NT2/D1 (cell line): ENCODE measurements at regions not wholly inside any gene's neighbourhood (a gene's known extent, or its start where the extent isn't known, plus 50 kb on each side); places are given as distances from the start of the nearest gene placed in this dataset.

ENCODE experiments used
- DNase-seq: peaks from one replicate; pipeline ENCODE4 v3.0.0-alpha.2; 2011; ENCODE audit warnings: low read depth, low spot score
- H3K27me3 ChIP-seq: 2 replicates; pipeline ENCODE4 v1.6.0; 2011; ENCODE audit warnings: mild to moderate bottlenecking; ENCODE audit not compliant: insufficient read length, insufficient read depth
- H3K36me3 ChIP-seq: 2 replicates; pipeline ENCODE4 v1.6.1; 2011; ENCODE audit warnings: mild to moderate bottlenecking, low read length, mixed read lengths; ENCODE audit not compliant: insufficient read depth, insufficient read length
- H3K4me1 ChIP-seq: 2 replicates; pipeline ENCODE4 v1.5.1; 2011; ENCODE audit not compliant: insufficient read depth, insufficient read length
- H3K4me3 ChIP-seq: 2 replicates; pipeline ENCODE4 v1.5.1; 2011; ENCODE audit warnings: low read depth; ENCODE audit not compliant: insufficient read length
- H3K9ac ChIP-seq: 2 replicates; pipeline ENCODE4 v1.6.0; 2011; ENCODE audit warnings: low read depth; ENCODE audit not compliant: insufficient read length
- H3K9me3 ChIP-seq: 2 replicates; pipeline ENCODE4 v1.5.1; 2011; ENCODE audit warnings: mild to moderate bottlenecking, low read length; ENCODE audit not compliant: insufficient read depth
- SUZ12 ChIP-seq: IDR thresholded peaks from 2 replicates; pipeline ENCODE4 v1.6.1; 2011; ENCODE audit not compliant: insufficient read length, insufficient read depth; ENCODE audit errors: extremely low read depth
- YY1 ChIP-seq: IDR thresholded peaks from 2 replicates; pipeline ENCODE4 v1.6.1; 2011; ENCODE audit not compliant: insufficient read length, insufficient read depth
- ZNF274 ChIP-seq: IDR thresholded peaks from 2 replicates; pipeline ENCODE4 v1.6.1; 2011; ENCODE audit warnings: mild to moderate bottlenecking, low read depth, low read length

DNA sequence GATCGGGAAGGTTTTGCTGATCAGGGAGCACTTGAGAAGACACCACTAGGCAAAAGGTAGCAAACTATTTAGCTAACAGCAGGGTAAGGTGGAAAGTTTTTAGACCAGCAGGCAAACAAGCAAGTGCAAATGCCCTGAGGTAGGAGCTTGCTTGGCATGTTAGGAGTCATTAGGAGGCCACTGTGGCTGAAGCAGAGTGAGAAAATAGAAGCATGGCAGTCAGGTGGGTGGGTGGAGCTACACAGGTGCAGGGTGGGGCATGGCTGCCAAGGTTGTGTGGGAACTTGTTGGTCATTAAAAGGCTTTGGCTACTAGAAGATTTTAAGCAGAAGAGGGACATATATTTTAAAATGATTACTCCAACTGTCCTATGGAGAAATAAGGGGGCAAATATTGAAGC lies 77.3 kb downstream of the EDN1 start:
- no peak for DNase-seq
- Histone ChIP-seq H3K36me3 (no peaks in the 10 kb centered on the region), H3K9me3 (no peaks in the 10 kb centered on the region), H3K4me1 (peaks cover 2% of the 10 kb centered on the region), H3K27me3 (no peaks in the 10 kb centered on the region), H3K9ac (no peak overlapping the region), H3K4me3 (no peak overlapping the region)
- TF ChIP-seq YY1 (no peak), ZNF274 (no peak), SUZ12 (no peak)

GRCh38 chr6:12369355-12369754 lies 79.2 kb downstream of the EDN1 start:
- no peaks in the 10 kb centered on the region for H3K9me3 ChIP-seq
- TF ChIP-seq YY1 (no peak), SUZ12 (no peak)

GRCh38 chr6:12369781-12370262 lies 79.7 kb downstream of the EDN1 start:
- H3K9me3 ChIP-seq: no peaks in the 10 kb centered on the region
- TF ChIP-seq YY1 (no peak), ZNF274 (no peak), SUZ12 (no peak)
- no peaks in the 10 kb centered on the region for H3K27me3 ChIP-seq
- H3K4me1 ChIP-seq: peaks cover 2% of the 10 kb centered on the region
- H3K9ac ChIP-seq: no peak overlapping the region
- no peak overlapping the region for H3K4me3 ChIP-seq
- no peak for DNase-seq
- no peaks in the 10 kb centered on the region for H3K36me3 ChIP-seq

More at GRCh38 chr6:12369355-12369754, 79.2 kb downstream of the EDN1 start:
- no peak overlapping the region for H3K4me3 ChIP-seq
- DNase-seq: no peak
- no peaks in the 10 kb centered on the region for H3K36me3 ChIP-seq
- H3K27me3 ChIP-seq: no peaks in the 10 kb centered on the region
- peaks cover 2% of the 10 kb centered on the region for H3K4me1 ChIP-seq
- no peak overlapping the region for H3K9ac ChIP-seq

DNA sequence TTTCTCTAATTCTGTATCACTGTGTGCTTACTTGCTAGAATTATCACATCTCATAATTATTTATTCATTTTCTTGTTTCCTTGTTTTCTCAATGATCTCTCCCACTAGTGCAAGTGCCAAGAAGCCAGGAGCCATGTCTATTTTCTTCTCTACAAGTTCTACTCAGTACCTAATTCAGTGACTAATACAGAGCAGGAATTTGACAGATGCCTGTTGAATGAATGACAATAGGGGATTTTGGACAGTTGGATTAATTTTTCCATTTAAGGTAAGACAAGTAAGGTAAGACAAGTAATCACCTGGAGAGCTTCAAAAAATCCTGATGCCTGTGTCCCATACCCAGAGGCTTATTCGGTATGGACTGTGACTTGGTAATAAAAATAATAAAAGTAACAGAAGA lies 81.0 kb downstream of the EDN1 start:
- Histone ChIP-seq H3K9ac (no peak overlapping the region), H3K27me3 (no peaks in the 10 kb centered on the region), H3K9me3 (no peaks in the 10 kb centered on the region), H3K36me3 (no peaks in the 10 kb centered on the region), H3K4me1 (peaks cover 2% of the 10 kb centered on the region), H3K4me3 (no peak overlapping the region)
- no peak for TF ChIP-seq SUZ12
- no peak for TF ChIP-seq ZNF274
- TF ChIP-seq YY1: no peak
- DNase-seq: no peak

- Histone ChIP-seq H3K9ac (no peak overlapping the region), H3K4me3 (no peak overlapping the region), H3K9me3 (no peaks in the 10 kb centered on the region), H3K27me3 (no peaks in the 10 kb centered on the region), H3K36me3 (no peaks in the 10 kb centered on the region), H3K4me1 (peaks cover 2% of the 10 kb centered on the region)
- TF ChIP-seq YY1: no peak
- TF ChIP-seq ZNF274: no peak
- no peak for TF ChIP-seq SUZ12
- no peak for DNase-seq
These were observed 81.5 kb downstream of the EDN1 start for GRCh38 chr6:12371641-12372146.

DNA sequence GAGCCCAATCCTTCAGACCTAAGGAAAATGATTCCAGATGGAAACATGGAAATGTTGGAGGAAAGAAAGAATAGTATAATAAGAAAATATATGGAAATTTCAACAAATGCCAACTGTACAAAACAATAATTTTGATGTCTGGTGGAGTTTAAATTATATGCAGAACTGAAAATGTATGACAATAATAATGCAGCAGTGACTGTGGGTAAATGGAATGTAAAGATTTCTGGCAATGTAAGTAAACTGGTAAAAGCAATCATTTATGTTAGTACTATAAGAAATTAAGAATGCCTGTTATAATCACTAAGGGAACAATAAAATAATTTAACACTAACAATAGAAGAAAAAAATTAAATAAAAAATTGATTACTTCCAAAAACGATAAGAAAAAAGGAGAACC lies 89.0 kb downstream of the EDN1 start:
- no peaks in the 10 kb centered on the region for H3K27me3 ChIP-seq
- no peaks in the 10 kb centered on the region for H3K9me3 ChIP-seq
- H3K9ac ChIP-seq: no peak overlapping the region
- H3K4me1 ChIP-seq: no peaks in the 10 kb centered on the region
- no peak for TF ChIP-seq SUZ12
- no peak for TF ChIP-seq ZNF274
- TF ChIP-seq YY1: no peak
- no peak overlapping the region for H3K4me3 ChIP-seq
- no peaks in the 10 kb centered on the region for H3K36me3 ChIP-seq
- DNase-seq: no peak

DNA sequence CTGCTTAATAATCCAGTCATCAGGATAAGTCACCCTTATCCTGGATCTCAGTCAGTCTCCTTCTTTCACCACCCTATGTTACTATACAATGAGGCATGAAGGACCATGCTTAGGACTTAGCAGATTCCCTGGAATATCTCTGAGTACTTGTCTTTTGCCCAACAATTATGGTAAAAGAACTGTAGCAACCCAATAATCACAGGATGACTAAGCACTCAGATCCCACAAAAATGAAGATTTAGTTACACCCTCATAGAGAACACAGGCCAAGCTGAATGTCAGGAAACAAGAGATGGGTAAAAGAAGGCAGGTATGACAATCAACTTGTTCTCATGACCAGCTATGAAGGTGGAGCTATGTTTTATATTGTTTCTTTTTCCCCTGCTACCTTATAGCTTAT lies 91.4 kb downstream of the EDN1 start:
- H3K9me3 ChIP-seq: no peaks in the 10 kb centered on the region
- no peak for TF ChIP-seq ZNF274
- no peak for TF ChIP-seq YY1
- no peak for TF ChIP-seq SUZ12
- no peaks in the 10 kb centered on the region for H3K36me3 ChIP-seq
- no peaks in the 10 kb centered on the region for H3K4me1 ChIP-seq
- H3K27me3 ChIP-seq: no peaks in the 10 kb centered on the region
- H3K9ac ChIP-seq: no peak overlapping the region
- no peak overlapping the region for H3K4me3 ChIP-seq
- DNase-seq: no peak
